ENCODE measurements at regions not wholly inside any gene's neighbourhood (a gene's known extent, or its start where the extent isn't known, plus 50 kb on each side); places are given as distances from the start of the nearest gene placed in this dataset.

DNA sequence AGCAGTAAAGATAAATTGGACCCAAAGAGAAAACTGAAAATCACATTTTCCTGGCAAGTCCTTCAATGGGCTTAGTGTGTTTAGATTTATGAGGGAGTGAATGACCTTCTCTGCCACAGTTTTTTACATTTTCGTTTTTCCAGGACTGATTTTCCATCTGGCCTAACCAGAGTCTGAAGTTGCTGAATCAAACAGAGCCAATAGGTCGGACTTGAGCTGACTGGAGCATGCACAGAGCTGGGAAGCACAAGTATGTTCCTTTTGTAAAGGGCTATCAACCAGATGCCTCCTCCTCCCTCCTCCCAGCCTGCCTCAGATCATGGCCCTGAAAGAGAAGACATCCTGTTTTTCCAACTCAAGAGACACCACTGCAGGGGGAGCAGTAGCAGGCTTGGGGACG lies 126.0 kb upstream of the ANKRD1 start:
- TF ChIP-seq CTCF (IDR thresholded peaks at IDR 0.05) (no peak), POLR2A (IDR thresholded peaks at IDR 0.05) (no peak)
